GM12873 (cell line): ENCODE measurements at regions not wholly inside any gene's neighbourhood (a gene's known extent, or its start where the extent isn't known, plus 50 kb on each side); places are given as distances from the start of the nearest gene placed in this dataset.

ENCODE experiments used
- TF ChIP-seq, protein P1 (sequence below): IDR thresholded peaks from 2 replicates; pipeline ENCODE4 v1.5.1; 2012; ENCODE audit warnings: low read depth, mild to moderate bottlenecking, moderate library complexity, low read length, control low read depth; ENCODE audit not compliant: insufficient read depth; ENCODE audit errors: missing control alignments

- TF ChIP-seq, protein P1, sequence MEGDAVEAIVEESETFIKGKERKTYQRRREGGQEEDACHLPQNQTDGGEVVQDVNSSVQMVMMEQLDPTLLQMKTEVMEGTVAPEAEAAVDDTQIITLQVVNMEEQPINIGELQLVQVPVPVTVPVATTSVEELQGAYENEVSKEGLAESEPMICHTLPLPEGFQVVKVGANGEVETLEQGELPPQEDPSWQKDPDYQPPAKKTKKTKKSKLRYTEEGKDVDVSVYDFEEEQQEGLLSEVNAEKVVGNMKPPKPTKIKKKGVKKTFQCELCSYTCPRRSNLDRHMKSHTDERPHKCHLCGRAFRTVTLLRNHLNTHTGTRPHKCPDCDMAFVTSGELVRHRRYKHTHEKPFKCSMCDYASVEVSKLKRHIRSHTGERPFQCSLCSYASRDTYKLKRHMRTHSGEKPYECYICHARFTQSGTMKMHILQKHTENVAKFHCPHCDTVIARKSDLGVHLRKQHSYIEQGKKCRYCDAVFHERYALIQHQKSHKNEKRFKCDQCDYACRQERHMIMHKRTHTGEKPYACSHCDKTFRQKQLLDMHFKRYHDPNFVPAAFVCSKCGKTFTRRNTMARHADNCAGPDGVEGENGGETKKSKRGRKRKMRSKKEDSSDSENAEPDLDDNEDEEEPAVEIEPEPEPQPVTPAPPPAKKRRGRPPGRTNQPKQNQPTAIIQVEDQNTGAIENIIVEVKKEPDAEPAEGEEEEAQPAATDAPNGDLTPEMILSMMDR = no peak
Measured at GRCh38 chr5:123795688-123796087, 283.7 kb downstream of the CSNK1G3 start.

DNA sequence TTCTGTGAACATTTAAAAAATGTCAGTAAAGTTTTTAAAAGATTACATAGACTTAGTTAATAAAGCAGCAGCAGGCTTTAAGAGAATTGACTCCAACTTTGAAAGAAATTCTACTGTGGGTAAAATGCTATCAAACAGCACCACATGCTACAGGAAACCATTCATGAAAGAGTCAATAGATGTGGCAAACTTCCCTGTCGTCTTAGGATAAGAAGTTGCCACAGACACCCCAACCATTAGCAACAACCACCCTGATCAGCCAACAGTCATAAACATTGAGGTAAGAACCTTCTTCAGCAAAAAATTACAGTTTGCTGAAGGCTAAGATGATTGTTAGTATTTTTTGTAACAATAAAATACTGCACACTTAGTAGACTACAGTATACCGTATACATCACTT, 278.2 kb downstream of the CSNK1G3 start:
- TF ChIP-seq, protein P1 = no peak

DNA sequence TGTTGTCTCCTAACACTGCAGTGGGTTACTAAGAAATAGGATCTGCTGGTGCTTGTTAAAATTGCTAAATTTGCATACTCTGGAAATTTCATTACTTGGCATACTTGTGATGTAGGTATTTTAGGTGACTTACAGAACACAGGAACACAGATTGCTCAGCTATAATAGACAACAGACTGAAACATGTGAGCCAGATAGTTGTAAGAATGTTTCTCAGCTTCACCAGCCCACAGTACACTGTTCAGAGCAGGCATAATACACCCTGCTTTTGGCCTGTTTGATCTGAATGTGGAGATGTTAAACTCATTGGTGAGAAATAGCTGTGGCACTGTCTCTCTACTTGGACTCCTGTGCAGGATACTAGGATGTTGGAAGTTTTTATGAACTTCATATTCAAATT, 275.7 kb downstream of the CSNK1G3 start:
- TF ChIP-seq, protein P1 = no peak

GRCh38 chr5:123787136-123787535, 275.2 kb downstream of the CSNK1G3 start:
- TF ChIP-seq, protein P1 = no peak

DNA sequence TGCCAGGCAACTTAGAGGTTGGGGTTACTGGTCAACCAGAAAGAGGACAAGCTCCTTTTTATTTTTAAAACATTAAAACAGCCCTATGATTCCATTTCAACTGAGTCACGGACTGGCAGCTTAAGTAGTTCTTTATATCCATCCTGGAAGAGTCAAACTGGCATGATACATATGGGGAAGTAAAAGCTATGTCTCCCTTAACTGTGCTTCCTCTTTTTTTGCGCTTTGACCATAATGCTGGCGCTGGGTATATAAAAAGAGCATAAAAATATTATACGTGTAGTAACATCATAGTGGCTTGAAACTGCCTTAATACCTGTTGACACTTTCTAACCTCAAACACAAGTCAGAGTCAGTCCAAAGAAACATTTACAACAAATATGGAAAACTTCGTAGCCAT, 274.4 kb downstream of the CSNK1G3 start:
- TF ChIP-seq, protein P1 = no peak

GRCh38 chr5:123785162-123786071, 273.4 kb downstream of the CSNK1G3 start:
- TF ChIP-seq, protein P1 = no peak

DNA sequence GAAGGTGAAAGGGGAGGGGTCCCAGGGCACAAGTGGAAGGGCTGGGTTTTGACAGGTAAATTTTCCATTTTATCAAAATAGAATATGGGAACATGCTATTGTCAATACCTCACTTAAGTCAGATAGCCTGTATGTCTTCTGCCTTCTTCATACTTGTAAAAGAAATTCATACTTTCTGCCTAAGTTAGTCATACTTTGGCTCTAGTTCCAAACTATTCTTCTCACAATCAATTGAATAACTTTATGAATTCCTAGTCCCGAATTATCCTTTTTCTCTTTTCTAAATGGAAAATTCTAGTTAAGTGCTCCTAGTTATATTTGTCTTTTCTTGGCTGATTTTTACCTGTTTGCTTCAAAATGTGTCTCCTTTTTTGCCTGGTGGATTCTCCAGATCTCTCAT, 271.4 kb downstream of the CSNK1G3 start:
- TF ChIP-seq, protein P1 = no peak
